ENCODE measurements at regions not wholly inside any gene's neighbourhood (a gene's known extent, or its start where the extent isn't known, plus 50 kb on each side); places are given as distances from the start of the nearest gene placed in this dataset.

DNA sequence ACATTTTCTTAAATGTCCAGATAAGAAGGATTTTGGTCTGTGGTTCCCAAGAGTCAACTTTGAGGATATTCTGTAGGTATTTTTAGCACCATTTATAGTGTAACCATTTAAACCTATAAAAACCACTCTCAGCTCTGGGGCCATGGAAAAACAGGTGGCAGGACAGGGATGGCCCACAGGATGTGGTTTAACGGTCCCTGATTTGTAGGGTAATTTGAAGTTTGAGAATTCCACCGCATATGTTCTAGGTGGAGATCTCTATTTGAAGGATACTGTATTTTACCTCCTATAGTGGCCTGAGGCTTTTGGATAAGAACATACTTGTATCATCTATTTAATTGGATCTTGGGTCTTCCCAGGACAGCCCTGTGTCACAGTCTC, 62.4 kb upstream of the IGLL5 start:
- Histone ChIP-seq H3K27me3 (peaks cover 0 to 16% of the 10 kb centered on the region in 2 donors), H3K9me3 (no peaks in the 10 kb centered on the region), H3K4me1 (no peaks in the 10 kb centered on the region), H3K36me3 (no peaks in the 10 kb centered on the region), H3K27ac (no peak overlapping the region), H3K4me3 (no peak overlapping the region)
- DNase-seq (no peak), ATAC-seq (no peak)
- intact Hi-C loops (cut with DNase I) = no loop called here
- no peak for TF ChIP-seq CTCF (IDR thresholded peaks at IDR 0.05)

DNA sequence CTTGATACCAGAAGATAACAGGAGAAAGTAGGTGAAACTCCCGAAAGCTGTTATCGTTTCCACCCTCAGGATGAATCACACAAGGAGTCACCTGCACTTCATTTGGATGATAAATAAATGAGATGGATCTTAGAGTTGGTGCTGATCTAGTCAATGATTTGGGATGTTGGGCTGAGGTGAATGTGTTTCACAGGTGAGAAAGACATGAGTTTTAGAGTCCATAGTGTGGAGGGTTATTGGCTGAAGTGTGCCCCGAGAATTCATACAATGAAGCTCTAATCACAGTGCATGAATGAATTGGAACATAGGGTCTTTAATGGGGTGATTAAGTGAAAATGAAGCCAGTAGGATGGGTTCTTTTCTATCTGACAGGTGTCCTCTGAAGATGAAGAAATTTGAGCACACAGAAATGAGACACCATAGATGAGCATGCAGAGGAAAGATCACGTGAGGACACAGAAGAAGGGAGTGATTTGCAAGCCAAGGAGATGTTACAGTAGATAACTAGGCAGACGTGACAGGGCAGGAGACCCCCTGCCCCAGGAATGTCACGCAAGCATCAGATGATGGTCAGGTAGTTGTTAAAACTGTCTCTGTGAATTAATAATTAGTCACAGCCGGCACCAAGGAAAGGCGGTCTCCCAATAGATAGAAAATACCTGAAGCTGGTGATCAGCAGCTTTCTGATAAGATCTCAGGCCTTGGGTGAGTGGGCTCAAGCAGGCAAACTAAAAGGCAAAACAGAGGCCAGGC, 60.3 kb upstream of the IGLL5 start:
- H3K27me3 ChIP-seq = peaks cover 0 to 11% of the 10 kb centered on the region in 2 donors

DNA sequence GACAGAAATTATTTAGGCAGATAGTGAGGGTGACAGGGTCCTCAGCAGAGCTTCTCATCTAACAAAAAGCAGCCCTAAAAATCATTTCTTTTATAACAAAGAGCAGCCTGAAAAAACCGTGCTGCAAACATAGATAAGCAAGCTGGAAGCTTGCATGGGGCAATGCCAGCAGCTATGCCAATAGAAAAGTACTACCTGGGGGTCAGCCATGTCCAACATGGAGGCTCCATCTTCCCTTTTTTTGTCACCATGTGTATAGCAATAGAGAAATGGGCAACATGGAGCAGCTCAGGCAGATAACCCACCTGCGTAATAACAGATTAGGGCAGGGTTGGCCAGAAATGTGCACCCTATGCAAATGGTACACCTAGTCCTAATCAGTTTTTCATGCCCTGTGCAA, 57.4 kb upstream of the IGLL5 start:
- Histone ChIP-seq H3K4me3 (no peak overlapping the region), H3K9me3 (peaks cover 0 to 9% of the 10 kb centered on the region in 2 donors), H3K36me3 (no peaks in the 10 kb centered on the region), H3K27ac (no peak overlapping the region), H3K4me1 (no peaks in the 10 kb centered on the region), H3K27me3 (peaks cover 0 to 20% of the 10 kb centered on the region in 2 donors)
- intact Hi-C loops (cut with DNase I) = no loop called here
- DNase-seq = no peak
- ATAC-seq = no peak
- TF ChIP-seq CTCF (IDR thresholded peaks at IDR 0.05) = no peak

More for the DNA sequence above, 60.3 kb upstream of the IGLL5 start:
- H3K4me3 ChIP-seq = no peak overlapping the region
- DNase-seq (no peak), ATAC-seq (no peak)
- H3K4me1 ChIP-seq = no peaks in the 10 kb centered on the region
- no peak for TF ChIP-seq CTCF (IDR thresholded peaks at IDR 0.05)
- no peaks in the 10 kb centered on the region for H3K36me3 ChIP-seq
- peaks cover 0 to 9% of the 10 kb centered on the region in 2 donors for H3K9me3 ChIP-seq
- no peak overlapping the region for H3K27ac ChIP-seq
- intact Hi-C loops (cut with DNase I) = no loop called here

DNA sequence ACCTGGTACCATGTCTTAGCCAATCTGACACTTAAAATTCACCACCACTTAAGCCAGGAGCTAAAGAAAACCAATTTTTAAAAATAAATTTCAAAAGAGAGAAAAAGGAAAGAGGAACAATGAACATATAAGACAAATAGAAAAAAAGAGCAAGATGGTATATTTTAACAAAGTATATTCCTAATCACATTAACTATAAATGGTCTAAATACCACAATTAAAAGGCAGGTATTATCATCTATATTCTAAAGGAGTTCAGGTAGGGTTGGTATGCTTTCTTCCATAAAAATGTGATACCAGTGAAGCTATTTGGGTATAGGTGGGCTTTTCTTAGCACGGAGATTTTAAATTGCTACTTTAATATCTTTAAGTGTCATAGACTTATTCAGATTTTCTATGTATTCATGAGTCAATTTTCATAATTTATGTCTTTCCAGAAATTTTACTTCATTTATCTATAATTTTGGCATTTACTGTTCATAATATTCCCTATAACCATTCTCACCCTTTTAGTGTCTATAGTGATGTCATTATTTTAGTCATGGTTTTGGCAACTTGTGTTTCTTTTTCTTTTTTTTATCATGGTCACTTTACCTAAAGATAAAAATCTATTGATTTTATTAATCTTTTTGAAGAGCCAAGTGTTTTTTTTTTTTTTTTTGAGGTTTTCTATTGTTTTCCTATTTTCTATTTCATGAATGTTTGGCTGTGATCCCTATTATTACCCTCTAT, 56.5 kb upstream of the IGLL5 start:
- no peak for ATAC-seq

More for the DNA sequence above, 56.5 kb upstream of the IGLL5 start:
- no peaks in the 10 kb centered on the region for H3K4me1 ChIP-seq
- peaks cover 0 to 26% of the 10 kb centered on the region in 2 donors for H3K27me3 ChIP-seq
- intact Hi-C loops (cut with DNase I) = no loop called here
- no peak for DNase-seq
- H3K9me3 ChIP-seq = peaks cover 0 to 9% of the 10 kb centered on the region in 2 donors
- no peak for TF ChIP-seq CTCF (IDR thresholded peaks at IDR 0.05)
- no peaks in the 10 kb centered on the region for H3K36me3 ChIP-seq
- no peak overlapping the region for H3K27ac ChIP-seq
- no peak overlapping the region for H3K4me3 ChIP-seq

All from left lung (tissue), 4 donors.